Natural killer cell (primary cell): ENCODE measurements at regions not wholly inside any gene's neighbourhood (a gene's known extent, or its start where the extent isn't known, plus 50 kb on each side); places are given as distances from the start of the nearest gene placed in this dataset.

ENCODE experiments used
- ATAC-seq, 3 donors: fragments of 150-1000 bp in 2 of 3; fragments of 200-7000 bp in 1 of 3; cut with Tn5 transposase; 1 replicate in 1 of 3; 2 replicates in 2 of 3; pipeline ENCODE4 v1.10.0; 2021; ENCODE audit warnings: mild to moderate bottlenecking in 2 of 3, moderate library complexity in 2 of 3
- DNase-seq, 2 donors: peaks; one replicate each; pipeline versions ENCODE4 v3.0.0 to v3.0.0-alpha.2; 2013 to 2021; ENCODE audit warnings: mixed read lengths in 1 of 2
- H3K27ac ChIP-seq: one replicate; pipeline ENCODE4 v1.5.1; 2013; ENCODE audit warnings: mild to moderate bottlenecking, low read length
- H3K27me3 ChIP-seq: one replicate; pipeline ENCODE4 v1.6.1; 2013; ENCODE audit warnings: low read length; ENCODE audit not compliant: control insufficient read depth, insufficient read depth
- H3K36me3 ChIP-seq: one replicate; pipeline ENCODE4 v1.6.1; 2013; ENCODE audit warnings: low read length; ENCODE audit not compliant: control insufficient read depth, insufficient read depth
- H3K4me1 ChIP-seq: one replicate; pipeline ENCODE4 v1.6.1; 2013; ENCODE audit warnings: low read length; ENCODE audit not compliant: control insufficient read depth, insufficient read depth
- H3K4me3 ChIP-seq: one replicate; pipeline ENCODE4 v1.5.1; 2013; ENCODE audit warnings: low read length
- H3K9me3 ChIP-seq: one replicate; pipeline ENCODE4 v1.6.1; 2013; ENCODE audit warnings: low read length; ENCODE audit not compliant: control insufficient read depth, insufficient read depth
- H3K27ac Mint-ChIP-seq, 2 donors: one replicate each; pipeline ENCODE4 v1.8.0; 2022; ENCODE audit warnings: mild to moderate bottlenecking in 2 of 2, mixed read lengths in 2 of 2, moderate library complexity in 1 of 2
- H3K27me3 Mint-ChIP-seq, 2 donors: one replicate each; pipeline ENCODE4 v1.8.0; 2022; ENCODE audit warnings: low read depth in 2 of 2, mixed read lengths in 2 of 2
- H3K36me3 Mint-ChIP-seq: one replicate; pipeline ENCODE4 v1.8.0; 2022; ENCODE audit warnings: mixed read lengths
- H3K4me1 Mint-ChIP-seq, 2 donors: one replicate each; pipeline ENCODE4 v1.8.0; 2022; ENCODE audit warnings: mixed read lengths in 2 of 2
- H3K4me3 Mint-ChIP-seq: one replicate; pipeline ENCODE4 v1.8.0; 2022; ENCODE audit warnings: mild to moderate bottlenecking, moderate library complexity, mixed read lengths
- H3K9me3 Mint-ChIP-seq, 2 donors: one replicate each; pipeline ENCODE4 v1.8.0; 2022; ENCODE audit warnings: mixed read lengths in 2 of 2
- CTCF ChIP-seq: fragments of 200-600 bp; IDR thresholded peaks from one replicate; pipeline ENCODE4 v1.8.0; 2022; ENCODE audit warnings: antibody characterized with exemption
- WGBS: methylation state at CpG from one replicate; pipeline ENCODE4 v1.1.7; 2013; ENCODE audit warnings: missing lambda C conversion rate; ENCODE audit not compliant: insufficient coverage; 5-methylcytosine and 5-hydroxymethylcytosine counted together
- intact Hi-C: fragments of 100-400 bp; cut with micrococcal nuclease; formaldehyde crosslinking; loops from one replicate; pipeline ENCODE4 v1.14.2; 2022

GRCh38 chr6:100267721-100268123 is 197.0 kb downstream of the SIM1 start:
- no peaks in the 10 kb centered on the region for H3K36me3 ChIP-seq
- Mint-ChIP-seq H3K4me1 (no peaks in the 10 kb centered on the region), H3K27ac (no peak overlapping the region), H3K4me3 (no peak overlapping the region), H3K9me3 (peaks cover 0 to 5% of the 10 kb centered on the region in 2 donors), H3K36me3 (no peaks in the 10 kb centered on the region), H3K27me3 (peaks cover 2 to 6% of the 10 kb centered on the region in 2 donors)
- TF ChIP-seq CTCF, result no peak
- no peaks in the 10 kb centered on the region for H3K9me3 ChIP-seq
- no peak overlapping the region for H3K4me3 ChIP-seq
- intact Hi-C loops, result no loop called here
- ATAC-seq (no peak), DNase-seq (no peak)
- no peak overlapping the region for H3K27ac ChIP-seq
- WGBS, result 94% methylated on average over 1 of the region's 1 CpG
- no peaks in the 10 kb centered on the region for H3K27me3 ChIP-seq
- no peaks in the 10 kb centered on the region for H3K4me1 ChIP-seq

GRCh38 chr6:100266494-100267401 is 198.0 kb downstream of the SIM1 start:
- Histone ChIP-seq H3K27me3 (no peaks in the 10 kb centered on the region), H3K4me1 (no peaks in the 10 kb centered on the region), H3K4me3 (no peak overlapping the region), H3K27ac (no peak overlapping the region), H3K36me3 (no peaks in the 10 kb centered on the region), H3K9me3 (no peaks in the 10 kb centered on the region)
- Mint-ChIP-seq H3K27ac (no peak overlapping the region), H3K4me3 (no peak overlapping the region), H3K4me1 (no peaks in the 10 kb centered on the region), H3K9me3 (peaks cover 0 to 5% of the 10 kb centered on the region in 2 donors), H3K27me3 (peaks cover 2 to 6% of the 10 kb centered on the region in 2 donors), H3K36me3 (no peaks in the 10 kb centered on the region)
- intact Hi-C loops, result no loop called here
- ATAC-seq (no peak), DNase-seq (no peak)
- no peak for TF ChIP-seq CTCF
- 91% methylated on average over 10 of the region's 10 CpGs for WGBS

GRCh38 chr6:100262086-100262485 is 202.6 kb downstream of the SIM1 start:
- no peaks in the 10 kb centered on the region for H3K36me3 ChIP-seq
- intact Hi-C loops, result no loop called here
- H3K27me3 ChIP-seq, result no peaks in the 10 kb centered on the region
- peaks cover 0 to 6% of the 10 kb centered on the region in 2 donors for H3K4me1 Mint-ChIP-seq
- no peak overlapping the region for H3K27ac ChIP-seq
- H3K27me3 Mint-ChIP-seq, result peaks cover 0 to 2% of the 10 kb centered on the region in 2 donors
- no peaks in the 10 kb centered on the region for H3K9me3 ChIP-seq
- H3K27ac Mint-ChIP-seq, result no peak overlapping the region
- no peaks in the 10 kb centered on the region for H3K4me1 ChIP-seq
- H3K4me3 ChIP-seq, result no peak overlapping the region
- TF ChIP-seq CTCF, result no peak
- H3K36me3 Mint-ChIP-seq, result no peaks in the 10 kb centered on the region
- DNase-seq (no peak), ATAC-seq (no peak)
- no peak overlapping the region for H3K4me3 Mint-ChIP-seq
- H3K9me3 Mint-ChIP-seq, result peaks cover 2% of the 10 kb centered on the region in 2 donors
- WGBS, result 94% methylated on average over 3 of the region's 4 CpGs

GRCh38 chr6:100261486-100261885 is 203.2 kb downstream of the SIM1 start:
- H3K4me3 ChIP-seq, result no peak overlapping the region
- ATAC-seq (no peak), DNase-seq (no peak)
- peaks cover 2% of the 10 kb centered on the region in 2 donors for H3K9me3 Mint-ChIP-seq
- H3K36me3 ChIP-seq, result no peaks in the 10 kb centered on the region
- no peaks in the 10 kb centered on the region for H3K4me1 ChIP-seq
- WGBS, result 82% methylated on average over 2 of the region's 2 CpGs
- no peak overlapping the region for H3K27ac Mint-ChIP-seq
- TF ChIP-seq CTCF, result no peak
- no peak overlapping the region for H3K4me3 Mint-ChIP-seq
- no peaks in the 10 kb centered on the region for H3K9me3 ChIP-seq
- no peak overlapping the region for H3K27ac ChIP-seq
- H3K27me3 Mint-ChIP-seq, result peaks cover 0 to 2% of the 10 kb centered on the region in 2 donors
- no peaks in the 10 kb centered on the region for H3K36me3 Mint-ChIP-seq
- H3K27me3 ChIP-seq, result no peaks in the 10 kb centered on the region
- peaks cover 0 to 6% of the 10 kb centered on the region in 2 donors for H3K4me1 Mint-ChIP-seq
- intact Hi-C loops, result no loop called here
